Neural progenitor cell (in vitro differentiated cells): ENCODE measurements at regions not wholly inside any gene's neighbourhood (a gene's known extent, or its start where the extent isn't known, plus 50 kb on each side); places are given as distances from the start of the nearest gene placed in this dataset.

Experiments used
- EZH2 ChIP-seq: fragments of 200-600 bp; sonication (generic); IDR thresholded peaks from 2 replicates; pipeline ENCODE4 v1.6.1; 2017; ENCODE audit warnings: antibody characterized with exemption, mild to moderate bottlenecking, moderate library complexity
- TF ChIP-seq, protein P1 (sequence below): fragments of 200-600 bp; sonication (generic); IDR thresholded peaks from 2 replicates; pipeline ENCODE4 v1.5.1; 2017; ENCODE audit warnings: antibody characterized with exemption, mild to moderate bottlenecking

DNA sequence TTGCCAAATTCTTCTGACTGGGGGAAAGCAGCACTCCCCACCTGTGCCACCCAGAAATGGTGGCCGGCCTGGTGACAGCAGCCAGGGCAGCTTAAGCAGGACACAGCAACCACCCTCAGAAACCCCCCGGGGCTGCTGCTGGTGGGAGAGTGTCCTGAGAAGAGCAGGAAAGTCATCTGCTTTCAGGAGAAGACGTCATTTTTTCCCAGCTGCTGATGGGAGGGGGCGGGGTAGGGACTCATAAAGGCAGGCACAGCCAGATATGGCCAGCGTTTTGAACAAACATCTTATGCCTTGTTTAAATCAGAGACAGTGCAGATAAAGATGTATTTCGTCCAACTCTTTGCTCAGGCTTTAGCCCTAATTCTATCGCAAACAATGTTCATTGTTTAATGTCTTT is 139.5 kb downstream of the LRRC30 start:
- TF ChIP-seq, protein P1, sequence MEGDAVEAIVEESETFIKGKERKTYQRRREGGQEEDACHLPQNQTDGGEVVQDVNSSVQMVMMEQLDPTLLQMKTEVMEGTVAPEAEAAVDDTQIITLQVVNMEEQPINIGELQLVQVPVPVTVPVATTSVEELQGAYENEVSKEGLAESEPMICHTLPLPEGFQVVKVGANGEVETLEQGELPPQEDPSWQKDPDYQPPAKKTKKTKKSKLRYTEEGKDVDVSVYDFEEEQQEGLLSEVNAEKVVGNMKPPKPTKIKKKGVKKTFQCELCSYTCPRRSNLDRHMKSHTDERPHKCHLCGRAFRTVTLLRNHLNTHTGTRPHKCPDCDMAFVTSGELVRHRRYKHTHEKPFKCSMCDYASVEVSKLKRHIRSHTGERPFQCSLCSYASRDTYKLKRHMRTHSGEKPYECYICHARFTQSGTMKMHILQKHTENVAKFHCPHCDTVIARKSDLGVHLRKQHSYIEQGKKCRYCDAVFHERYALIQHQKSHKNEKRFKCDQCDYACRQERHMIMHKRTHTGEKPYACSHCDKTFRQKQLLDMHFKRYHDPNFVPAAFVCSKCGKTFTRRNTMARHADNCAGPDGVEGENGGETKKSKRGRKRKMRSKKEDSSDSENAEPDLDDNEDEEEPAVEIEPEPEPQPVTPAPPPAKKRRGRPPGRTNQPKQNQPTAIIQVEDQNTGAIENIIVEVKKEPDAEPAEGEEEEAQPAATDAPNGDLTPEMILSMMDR: no peak
- TF ChIP-seq EZH2: no peak
